Sigmoid colon (tissue), 4 donors: ENCODE measurements at regions not wholly inside any gene's neighbourhood (a gene's known extent, or its start where the extent isn't known, plus 50 kb on each side); places are given as distances from the start of the nearest gene placed in this dataset.

Experiments used
- POLR2A ChIP-seq, 2 donors: fragments of 450-650 bp; IDR thresholded peaks; one replicate each; pipeline ENCODE4 v1.6.1; 2016; ENCODE audit warnings: antibody characterized with exemption in 2 of 2, mild to moderate bottlenecking in 2 of 2, moderate library complexity in 2 of 2
- POLR2AphosphoS5 ChIP-seq, 4 donors: sonication (generic); formaldehyde crosslinking; IDR thresholded peaks; one replicate each; pipeline ENCODE4 v1.6.1; 2017; ENCODE audit warnings: antibody characterized with exemption in 4 of 4

DNA sequence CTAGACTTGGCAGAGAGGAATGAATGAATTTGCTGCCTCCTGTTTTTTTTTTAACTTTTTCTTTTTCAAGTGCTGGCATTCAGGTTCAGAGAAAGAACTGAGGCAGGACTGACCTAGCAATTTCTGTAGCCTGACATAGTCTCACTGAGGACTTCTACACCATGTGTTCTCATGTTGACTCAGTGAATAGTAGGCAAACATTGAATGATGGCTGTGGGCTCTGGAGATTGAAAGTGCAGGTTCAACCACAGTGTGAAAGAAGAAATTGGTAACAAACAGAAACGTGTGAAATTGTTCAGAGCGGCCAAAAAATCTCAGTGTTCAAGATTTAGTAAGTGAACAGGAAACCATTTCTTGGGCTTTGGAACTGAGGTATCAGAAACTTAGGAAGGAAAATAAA is 322.4 kb upstream of the GHITM start:
- TF ChIP-seq POLR2A (IDR thresholded peaks at IDR 0.05) = no peak
- no peak for TF ChIP-seq POLR2AphosphoS5 (IDR thresholded peaks at IDR 0.05)
